ENCODE measurements at regions not wholly inside any gene's neighbourhood (a gene's known extent, or its start where the extent isn't known, plus 50 kb on each side); places are given as distances from the start of the nearest gene placed in this dataset.
"Not testable (repeated sequence)": the region's sequence is repeated elsewhere in the genome, so short reads cannot be mapped to it uniquely, and the experiment has no call there.

DNA sequence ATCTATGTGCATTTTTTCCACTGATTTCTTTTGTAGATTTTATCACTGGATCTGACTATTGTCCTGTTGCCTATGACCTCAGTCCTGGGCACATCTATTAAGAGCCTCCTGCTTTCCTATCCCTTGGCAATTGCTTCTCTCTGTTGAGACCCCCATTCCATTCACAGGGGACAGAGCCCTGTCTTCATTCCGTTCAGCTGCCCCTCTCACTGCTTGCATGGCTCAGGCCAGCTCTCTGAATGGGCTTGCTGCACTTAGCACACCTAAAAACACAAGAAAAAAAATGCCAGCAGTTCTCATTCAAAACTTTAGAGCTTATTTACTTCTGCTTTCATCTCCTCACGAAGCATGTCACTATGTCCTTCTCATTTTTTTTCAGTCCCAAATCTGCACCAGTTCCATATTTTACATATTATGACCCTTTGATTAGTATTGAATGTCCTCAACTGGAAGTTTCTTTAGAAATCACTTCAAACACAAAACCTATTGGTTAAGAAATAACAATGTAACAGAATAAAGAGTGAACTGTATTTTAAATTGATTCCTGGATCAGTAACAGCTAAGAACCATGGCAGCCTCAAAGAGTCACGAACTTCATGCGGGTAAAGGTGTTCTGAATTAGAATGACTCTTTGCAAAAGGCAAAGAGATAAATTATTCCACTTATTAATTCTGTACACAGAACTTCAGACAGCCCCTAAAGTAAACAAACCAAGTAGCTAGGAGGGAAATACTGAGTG, 616.5 kb downstream of the C6orf118 start:
- no peak for DNase-seq

DNA sequence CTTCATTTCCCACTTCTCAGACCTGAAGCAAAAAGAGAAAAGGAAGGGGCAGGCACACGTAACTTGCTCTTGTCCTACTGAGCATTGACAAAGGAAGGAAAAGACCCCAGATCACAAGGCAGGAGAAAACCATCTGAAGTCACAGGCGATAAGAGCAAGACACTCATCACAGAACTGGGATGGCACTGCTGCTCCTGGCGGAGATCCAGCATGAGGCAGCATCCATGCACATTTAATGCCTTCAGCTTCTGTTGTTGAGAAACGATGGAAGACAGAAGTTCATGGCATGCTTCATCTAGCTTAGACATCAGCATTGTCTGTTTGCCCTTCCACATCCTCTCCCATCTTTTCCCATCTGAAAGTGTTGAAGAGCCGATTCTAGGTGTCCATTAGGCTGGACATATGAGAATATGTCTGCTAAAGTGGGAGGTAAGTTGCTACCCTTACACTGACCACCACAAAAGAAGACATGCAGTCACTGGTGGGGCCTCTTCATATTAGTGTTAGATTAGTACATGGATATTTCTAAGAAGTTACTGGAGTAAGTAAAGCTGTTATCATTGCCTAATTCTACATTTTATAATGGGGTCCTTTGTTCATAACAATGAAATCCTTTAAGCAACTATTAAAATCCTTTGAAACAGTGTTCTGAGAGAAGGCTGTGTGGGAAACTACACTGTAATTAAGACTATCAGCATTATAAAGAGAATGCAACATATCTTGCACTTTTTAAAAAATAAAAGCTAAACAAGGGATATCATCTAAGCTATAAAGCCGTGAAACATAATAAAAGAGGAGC, 618.5 kb downstream of the C6orf118 start:
- no peak for DNase-seq

DNA sequence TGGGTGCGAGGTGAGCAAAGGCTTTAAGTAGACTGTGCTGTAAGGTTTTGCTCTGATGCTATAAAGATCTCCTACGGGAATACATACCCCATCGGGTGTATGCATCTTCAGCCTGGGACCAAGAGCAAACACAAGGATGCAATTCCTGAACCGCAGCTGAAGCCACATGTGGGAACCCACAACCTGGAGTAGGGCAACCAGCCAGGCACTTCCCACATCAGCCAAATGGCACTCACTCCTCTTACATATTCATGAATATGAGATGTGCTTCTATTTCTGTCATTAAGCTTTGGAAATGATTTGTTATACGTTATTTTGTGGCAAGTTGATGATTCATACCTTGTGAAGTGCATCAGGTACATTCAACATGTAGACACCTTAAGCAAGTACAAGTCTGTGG, 619.2 kb downstream of the C6orf118 start:
- no peak for DNase-seq

DNA sequence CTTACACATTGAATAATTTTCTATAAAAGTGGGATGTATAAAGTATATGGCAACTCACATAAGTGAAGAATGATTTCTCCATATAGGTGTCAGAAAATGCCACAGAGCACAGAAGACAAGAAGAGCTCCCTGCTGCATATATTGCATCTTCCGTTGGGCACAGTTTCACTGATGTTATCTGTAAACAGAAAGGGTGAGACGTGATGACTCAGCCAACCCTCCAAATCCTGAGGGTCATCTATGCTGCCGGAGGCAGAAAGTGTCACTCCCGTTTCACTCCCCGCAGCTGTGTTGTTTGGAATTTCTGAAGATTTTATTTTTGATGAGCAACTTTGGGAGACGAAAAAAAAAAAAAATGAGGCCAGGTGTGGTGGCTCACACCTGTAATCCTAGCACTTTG, 644.1 kb downstream of the C6orf118 start:
- DNase-seq, result no peak

DNA sequence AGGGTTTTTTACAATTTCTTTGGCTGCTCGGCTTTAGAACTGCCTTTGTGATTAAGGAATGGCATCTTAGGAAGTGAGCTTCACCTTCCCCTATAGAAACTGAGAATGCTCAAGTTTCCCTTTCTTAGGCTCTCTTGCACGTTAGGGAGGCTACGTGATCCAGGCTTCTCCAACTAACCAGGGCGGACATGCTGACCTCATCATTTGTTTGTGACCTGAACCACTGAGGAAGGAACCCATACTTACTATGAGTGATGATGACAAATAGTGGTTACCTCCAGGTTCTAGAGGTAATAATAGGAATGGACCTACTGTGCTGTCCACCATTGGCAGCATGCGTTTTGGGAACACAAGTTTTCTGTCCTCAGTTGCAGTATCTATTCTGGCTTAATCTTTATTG, 645.8 kb downstream of the C6orf118 start:
- DNase-seq, result no peak

DNA sequence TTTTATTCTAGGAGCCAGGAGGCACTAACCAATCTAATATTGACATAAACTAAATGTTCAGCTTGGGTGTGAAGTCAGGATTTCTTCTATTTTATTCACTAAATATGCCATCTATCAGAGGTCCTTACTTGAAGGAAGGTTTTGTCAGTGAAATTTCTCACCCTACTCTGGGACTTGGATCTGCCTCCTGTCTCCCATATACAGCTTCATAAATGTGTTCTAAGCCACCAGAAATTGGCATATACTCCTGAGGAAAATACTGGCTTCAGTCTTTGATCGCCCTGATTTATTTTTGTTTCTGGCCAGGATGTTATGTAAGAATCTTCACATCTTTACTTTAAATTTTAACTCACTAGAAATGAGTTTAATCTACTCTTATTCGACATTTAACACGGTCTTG, 647.7 kb downstream of the C6orf118 start:
- DNase-seq, result no peak

DNA sequence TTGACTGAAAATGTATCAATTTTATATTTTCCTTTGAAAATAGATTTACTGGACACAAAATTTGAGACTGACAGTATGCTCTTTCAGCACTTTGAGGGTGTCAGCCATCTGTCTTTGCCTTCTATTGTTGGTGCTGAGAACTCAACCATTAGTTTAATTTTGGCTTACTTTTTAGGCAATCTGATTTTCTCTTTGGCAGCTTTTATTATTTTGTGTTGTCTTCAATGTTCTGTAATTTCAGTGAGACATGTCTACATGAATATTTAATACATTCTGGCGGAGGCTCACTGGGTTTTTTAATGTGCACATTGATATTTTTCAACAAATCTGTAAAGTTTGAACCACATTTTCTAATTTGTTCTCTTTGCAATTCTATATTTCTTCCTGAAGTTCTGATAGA, 648.6 kb downstream of the C6orf118 start:
- DNase-seq, result no peak

DNA sequence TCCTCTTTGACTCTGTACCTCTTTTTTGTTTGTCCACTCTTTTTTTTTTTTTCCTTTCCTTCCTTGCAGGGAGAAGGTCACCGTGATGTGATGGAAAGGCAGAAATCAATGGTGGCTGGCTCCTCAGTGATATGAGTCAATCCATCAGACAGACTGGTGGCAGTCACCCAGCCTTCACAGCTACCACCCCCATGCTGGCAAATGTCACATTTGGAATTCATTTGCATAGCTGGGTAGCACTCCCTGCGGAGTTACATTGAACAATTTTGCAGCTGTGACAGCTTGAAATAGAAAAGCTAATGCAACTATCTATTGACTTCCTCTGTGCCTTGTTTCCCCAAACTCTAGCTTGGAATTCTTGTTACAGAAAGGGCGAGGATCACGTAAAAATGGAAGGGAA, 668.4 kb downstream of the C6orf118 start:
- DNase-seq, result no peak

DNA sequence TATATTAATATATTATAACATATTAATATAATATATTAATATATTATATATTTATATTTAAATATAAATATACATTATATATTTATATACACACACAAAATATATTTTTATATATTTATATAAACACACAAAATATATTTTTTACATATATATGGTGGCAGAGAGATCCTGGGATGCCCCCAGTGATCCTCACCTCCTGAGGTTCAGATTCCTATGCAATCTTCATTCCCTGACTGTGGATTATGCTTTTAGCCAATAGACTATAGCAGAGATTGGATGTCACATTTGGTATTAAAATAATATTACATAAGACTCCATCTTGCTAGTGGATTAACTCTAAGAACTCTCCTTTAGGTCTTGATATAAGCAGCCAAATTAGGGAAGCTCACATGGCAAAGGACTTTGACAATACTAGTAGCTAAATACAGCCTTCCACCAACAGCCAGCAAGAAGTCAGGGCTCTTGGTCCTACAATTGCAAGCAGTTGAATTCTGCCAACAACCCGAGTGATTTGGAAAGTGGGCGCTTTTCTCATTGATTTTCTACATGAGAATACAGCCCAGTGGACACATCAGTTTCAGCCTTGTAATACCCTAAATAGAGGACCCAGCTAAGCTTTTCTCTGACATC, 681.0 kb downstream of the C6orf118 start:
- DNase-seq, result no peak

DNA sequence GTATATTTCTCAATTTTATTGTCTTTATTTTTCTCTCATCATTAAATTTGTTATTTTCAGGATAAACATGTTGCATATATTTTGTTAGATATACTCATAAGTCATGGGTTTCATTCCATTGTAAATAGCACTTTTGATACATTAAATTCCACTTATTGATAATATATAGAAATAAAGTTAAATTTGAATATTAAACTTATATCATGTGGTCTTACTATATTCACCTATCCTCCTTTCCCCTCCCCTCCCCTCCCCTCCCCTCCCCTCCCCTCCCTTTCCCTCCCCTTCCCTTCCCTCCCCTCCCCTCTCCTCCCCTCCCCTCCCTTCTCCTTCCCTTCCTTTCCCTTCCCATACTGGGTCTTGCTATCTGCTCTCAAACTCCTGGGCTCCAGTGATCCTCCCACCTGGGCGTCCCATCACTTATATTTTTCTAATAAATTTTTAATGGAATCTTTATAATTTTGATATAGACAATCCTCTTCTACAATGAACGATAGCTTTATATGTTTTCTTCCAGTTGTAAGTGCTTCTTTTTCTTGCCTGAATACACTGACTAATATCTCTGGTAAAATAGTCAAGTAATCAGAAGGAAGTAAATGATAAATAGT, 692.4 kb downstream of the C6orf118 start:
- DNase-seq, result no peak

DNA sequence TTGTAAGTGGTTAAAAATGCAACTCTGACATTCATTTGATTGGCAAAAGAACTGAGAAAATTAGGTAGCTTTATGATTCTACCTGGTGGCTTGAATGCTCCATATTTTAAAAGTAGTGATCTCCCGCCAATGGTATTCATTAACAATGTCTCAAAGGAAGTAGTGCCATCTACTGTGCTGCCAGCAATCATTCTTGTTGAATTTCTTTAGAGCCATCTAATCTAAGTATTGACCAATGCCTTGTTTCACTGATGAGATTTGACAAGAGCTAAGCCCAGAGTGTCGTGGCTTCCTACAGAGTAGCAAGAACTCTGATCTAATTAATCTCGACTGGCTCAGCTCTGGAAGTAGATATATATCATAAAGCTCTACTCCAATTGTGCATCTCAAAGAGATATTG, 696.7 kb downstream of the C6orf118 start:
- no peak for DNase-seq

DNA sequence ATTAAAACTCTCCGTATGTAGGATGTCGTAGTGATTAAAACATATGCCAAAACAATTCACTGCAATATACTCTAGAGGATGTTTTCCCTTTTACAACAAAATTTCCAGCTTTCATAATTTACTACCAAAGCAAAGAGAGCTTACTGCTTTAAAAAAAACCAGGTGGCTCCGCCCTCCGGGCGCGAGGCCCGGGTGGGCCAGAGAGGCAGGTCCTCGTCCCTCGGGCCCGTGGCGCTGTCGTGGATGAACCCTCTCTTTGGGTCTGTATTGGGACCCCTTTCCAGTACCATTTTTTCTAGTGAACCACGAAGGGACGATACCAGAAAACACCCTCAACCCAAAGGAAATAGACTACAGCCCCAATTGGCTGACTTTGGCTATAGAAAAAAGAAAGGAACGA, 698.5 kb downstream of the C6orf118 start:
- DNase-seq, result not testable (repeated sequence)

DNA sequence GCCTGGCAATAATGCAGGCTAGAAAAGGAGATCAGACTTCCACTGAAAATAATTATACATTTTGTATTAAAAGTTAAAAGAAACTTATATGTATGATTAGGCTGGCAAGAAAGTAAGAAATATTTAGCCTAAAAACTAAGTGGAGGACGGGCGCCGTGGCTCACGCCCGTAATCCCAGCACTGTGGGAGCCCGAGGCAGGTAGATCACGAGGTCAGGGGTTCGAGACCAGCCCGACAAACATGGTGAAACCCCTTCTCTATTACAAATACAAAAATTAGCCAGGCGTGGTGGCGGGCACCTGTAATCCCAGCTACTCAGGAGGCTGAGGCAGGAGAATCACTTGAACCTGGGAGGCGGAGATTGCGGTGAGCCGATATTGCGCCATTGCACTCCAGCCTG, 707.0 kb downstream of the C6orf118 start:
- DNase-seq, result not testable (repeated sequence)

DNA sequence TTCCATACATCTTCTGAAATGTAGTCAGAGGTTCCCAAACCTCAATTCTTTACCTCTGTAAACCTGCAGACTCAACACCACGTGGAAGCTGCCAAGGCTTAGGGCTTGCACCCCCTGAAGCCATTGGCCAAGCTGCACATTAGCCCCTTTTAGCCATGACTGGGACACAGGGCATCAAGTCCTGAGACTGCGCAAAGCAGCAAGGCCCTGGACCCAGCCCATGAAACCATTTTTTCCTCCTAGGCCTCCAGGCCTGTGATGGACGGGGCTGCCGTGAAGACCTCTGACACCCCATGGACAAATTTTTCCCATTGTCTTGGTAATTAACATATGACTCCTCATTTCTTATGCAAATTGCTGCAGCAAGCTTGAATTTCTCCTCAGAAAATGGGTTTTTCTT, 727.8 kb downstream of the C6orf118 start:
- DNase-seq, result no peak

DNA sequence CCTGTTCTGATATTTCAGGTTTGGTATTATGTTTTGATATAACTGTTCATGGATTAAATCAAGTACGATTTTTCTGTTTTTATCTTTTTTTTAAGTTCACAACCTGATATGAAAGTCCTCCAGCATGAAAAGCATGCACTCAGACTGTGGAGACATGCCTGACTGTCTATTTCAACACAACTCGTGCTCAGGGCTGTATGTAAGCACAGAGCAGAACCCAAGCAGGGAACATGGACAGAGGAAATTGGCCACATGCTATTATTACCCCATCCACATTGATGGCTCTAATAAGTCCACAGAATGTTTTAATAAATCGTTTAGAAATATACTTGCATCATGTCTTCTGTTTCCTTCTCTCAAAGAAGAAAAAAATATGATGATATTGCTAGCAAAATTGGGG, 730.4 kb downstream of the C6orf118 start:
- DNase-seq, result no peak

DNA sequence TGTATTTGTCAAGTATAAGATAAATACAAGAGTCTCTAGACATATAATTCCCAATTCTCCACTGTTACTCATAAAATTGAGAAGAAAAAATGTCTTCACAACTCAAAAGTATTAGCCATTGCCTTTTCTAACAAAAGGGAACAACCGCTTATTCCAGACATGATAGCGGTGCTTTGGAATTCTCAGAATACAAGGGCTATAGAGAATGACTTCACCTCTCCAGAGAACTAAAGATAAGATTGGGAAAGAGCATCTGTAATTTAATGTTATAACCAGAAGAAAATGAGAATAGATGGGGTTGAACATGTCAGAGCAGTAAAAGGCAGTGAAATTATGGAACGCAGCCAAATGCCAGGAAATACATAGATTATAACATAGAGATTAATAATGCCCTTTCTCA, 730.8 kb downstream of the C6orf118 start:
- no peak for DNase-seq

DNA sequence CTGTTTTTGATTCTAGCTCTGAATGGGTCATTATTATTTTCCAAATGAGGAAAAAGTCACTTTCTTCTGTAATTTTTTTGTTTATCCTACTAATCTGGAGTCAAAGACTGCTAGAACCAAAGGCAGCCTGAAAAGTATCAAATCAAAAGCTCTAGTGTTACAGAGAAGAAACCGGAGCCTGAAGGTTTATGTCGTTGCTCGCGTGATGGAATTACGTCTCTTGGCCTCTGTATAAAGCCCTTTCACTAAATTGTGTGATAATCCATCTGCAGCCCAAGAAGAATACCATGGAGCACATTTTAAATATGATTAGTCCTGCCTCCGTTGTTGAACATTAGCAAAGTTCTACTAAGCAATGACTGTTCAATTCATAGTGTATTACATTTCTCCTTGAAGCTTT, 738.6 kb downstream of the C6orf118 start:
- no peak for DNase-seq

DNA sequence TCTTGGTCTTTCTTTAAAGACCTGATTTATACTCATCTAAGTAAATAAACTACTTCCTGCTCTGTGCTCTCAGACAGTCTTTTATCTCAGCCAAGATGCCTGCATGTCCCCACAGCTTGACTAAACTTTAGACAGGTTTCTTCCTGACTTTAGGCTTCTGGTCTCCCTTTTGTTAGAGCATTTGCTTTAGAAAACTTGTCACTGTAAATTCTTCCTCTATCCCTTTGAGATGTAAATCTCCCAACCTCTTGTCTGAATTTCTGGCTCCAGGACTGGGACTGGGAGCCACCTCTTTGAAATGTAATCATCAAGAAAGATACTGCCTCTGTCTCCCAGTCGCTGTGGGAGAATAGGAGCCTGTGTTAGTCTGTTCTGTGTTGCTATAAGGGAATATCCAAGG, 739.9 kb downstream of the C6orf118 start:
- DNase-seq, result no peak

DNA sequence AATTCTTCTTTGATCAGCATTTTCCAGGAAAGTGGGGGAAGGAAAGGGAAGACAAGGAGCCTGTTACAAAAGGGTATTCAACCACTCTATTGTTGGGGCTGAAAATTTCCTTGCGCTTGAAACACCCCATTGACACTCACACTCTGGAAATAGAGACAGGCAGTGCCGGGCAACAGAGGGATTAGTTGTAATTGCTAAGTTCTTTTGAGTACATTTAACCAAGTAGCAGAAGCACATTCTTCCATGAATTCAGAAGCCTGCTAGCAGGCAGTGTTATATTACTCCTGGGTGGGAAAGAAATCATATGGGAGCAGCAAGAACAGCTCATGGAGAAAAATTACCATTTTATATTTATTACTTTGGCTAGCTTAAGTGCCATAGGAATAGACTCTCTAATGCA, 745.5 kb downstream of the C6orf118 start:
- DNase-seq, result no peak

DNA sequence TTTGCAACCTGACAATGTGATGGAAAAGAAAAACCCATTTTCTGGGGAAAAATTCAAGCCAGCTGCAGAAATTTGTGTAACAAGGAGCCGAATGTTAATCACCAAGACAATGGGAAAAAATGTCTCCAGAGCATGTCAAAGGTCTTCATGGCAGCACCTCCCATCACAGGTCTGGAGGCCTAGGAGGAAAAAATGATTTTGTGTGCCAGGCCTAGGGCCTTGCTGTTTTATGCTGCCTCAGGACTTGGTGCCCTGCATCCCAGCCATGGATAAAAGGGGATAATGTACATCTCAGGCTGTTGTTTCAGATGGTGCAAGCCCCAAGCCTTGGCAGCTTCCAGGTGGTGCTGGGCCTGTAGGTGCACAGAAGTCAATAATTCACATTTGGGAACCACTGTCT, 747.7 kb downstream of the C6orf118 start:
- DNase-seq, result no peak

DNA sequence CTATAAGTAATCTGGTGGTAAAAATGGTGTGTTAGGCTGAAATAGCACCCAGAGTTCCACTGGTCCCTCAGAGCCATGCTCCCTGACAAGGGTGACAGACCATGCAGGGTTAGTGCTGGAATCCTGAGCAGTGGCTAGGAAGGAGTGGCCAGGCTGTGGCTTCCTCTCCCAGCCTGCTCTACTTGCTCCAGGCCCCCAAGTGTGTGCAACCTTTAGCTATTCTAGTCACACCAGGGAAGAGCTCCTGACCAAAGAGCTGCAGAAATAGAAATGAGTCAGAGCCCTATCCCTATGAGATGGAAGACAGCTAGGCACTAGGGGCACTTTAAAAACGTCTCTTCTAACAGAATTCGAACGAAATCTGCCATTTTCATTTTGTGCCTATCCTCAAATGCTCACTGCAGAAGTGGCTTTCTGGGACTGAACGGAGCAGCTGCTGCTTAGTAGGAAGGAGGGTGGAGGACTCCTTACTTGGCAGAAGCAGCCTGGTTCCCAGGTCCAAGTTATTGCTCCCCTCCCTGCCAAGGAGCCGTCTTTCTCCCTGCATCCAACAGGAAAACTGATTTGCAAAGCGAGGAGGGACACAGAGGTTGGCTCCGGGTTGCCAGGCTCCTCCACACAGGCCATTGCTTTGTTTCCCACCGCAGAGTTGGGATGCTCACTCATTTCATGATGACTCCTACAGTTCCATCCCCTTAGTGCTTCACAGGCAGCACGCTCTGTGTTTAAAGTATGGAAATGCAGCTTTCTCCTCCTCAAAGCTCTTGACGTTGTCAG, 754.5 kb downstream of the C6orf118 start:
- DNase-seq, result no peak

DNA sequence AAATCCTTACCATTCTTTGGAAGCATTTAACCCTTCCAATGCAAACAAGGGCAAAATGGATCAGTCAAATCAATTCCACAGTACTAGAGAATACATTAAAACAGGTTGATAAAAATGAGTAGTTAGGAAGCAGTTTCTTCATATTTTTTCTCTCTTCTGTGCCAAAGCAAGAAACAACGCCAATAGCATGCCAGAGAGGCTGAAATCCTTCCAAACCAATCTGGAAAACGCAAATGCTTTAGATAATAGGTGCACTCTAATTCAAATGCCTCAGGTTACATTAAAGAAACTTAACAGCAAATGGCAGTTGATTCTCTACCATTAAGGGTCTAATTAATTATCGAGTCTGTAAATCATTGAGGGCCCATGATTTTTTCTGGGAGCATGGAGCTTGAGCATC, 755.2 kb downstream of the C6orf118 start:
- no peak for DNase-seq

DNA sequence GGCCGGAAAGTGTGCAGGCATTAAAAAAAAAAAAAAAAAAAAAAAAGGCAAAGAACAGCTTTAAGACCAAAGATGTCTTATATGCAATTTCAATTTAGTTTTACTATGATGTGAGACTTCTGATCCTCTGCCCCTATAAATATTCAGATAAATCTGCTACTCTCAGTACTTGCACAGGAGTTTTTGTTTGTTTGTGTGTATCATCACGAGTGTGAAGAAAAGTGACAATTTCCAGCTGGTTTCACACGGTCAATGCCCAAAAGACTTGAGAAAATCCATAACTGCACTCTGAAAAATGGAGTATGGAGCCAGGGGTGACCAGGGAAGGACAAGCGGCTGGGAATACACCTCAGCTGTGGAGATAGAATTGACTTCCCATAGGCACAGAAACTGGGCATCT, 757.7 kb downstream of the C6orf118 start:
- no peak for DNase-seq
